ENCODE measurements at regions not wholly inside any gene's neighbourhood (a gene's known extent, or its start where the extent isn't known, plus 50 kb on each side); places are given as distances from the start of the nearest gene placed in this dataset.

DNA sequence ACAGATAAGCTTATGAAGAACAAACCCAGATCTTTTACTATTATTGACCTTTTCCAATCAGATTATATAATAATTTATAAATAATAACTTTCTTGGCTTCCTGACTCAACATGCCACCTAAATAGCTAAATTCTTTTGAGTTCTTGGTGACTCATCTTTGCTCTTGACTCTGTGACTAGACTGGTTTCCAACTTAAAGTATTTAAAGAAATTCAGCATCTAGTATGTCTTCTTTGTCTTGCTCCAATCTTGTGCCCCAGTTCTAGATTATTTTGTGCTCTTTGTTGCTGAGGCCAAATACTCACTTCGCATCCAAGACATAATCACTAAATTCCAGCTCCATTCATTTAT, 483.2 kb upstream of the TBL1XR1 start:
- H3K36me3 ChIP-seq (ENCODE audit: insufficient read depth, low read length) = no peaks in the 10 kb centered on the region
- no peaks in the 10 kb centered on the region for H3K36me3 Mint-ChIP-seq
- peak overlapping the region in 5 of 8 donors; percentile 8 to 86 (median 73) for H3K27ac Mint-ChIP-seq
- peaks cover 52 to 62% (median 54%) of the 10 kb centered on the region in 3 donors for H3K4me1 Mint-ChIP-seq
- ChIA-PET POLR2A (no interaction called here), CTCF (interaction anchor here (0.9 to 1.0 kb wide), 2 partner anchors 9 to 151 kb away, joined by 3 read pairs; no protein-coding TSS in a partner anchor)
- no peaks in the 10 kb centered on the region for H3K9me3 Mint-ChIP-seq
- H3K4me3 ChIP-seq (ENCODE audit: low read length) = no peak overlapping the region
- DNase-seq = no peak
- H3K27me3 Mint-ChIP-seq = no peaks in the 10 kb centered on the region
- no peaks in the 10 kb centered on the region for H3K27me3 ChIP-seq (ENCODE audit: insufficient read depth, low read length, poor library complexity, severe bottlenecking)
- no peak overlapping the region for H3K4me3 Mint-ChIP-seq
- H3K4me1 ChIP-seq (ENCODE audit: insufficient read depth, low read length) = peaks cover 19% of the 10 kb centered on the region
- H3K9me3 ChIP-seq (ENCODE audit: low read length) = no peaks in the 10 kb centered on the region
- H3K27ac ChIP-seq (ENCODE audit: low read depth, low read length) = no peak overlapping the region

DNA sequence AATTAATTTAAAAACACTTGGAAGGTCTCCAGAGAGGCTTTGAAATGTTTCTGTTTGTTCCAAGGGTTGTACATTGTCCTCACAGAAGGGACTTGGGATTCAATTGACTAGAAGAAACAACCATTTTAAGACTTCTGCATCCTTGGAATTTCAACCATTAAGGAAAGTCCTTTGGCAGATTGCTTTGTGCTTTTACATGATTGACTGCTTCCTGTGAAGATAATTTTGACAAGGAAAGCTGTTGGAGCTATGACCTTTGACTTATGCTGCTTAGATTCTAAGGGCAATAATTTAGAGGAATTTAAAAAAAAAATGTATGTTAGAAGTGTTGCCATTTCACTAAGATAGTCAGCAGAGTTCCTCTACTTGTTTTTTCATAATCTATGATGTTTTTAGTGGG, 483.9 kb upstream of the TBL1XR1 start:
- no peaks in the 10 kb centered on the region for H3K36me3 ChIP-seq (ENCODE audit: insufficient read depth, low read length)
- no peaks in the 10 kb centered on the region for H3K27me3 ChIP-seq (ENCODE audit: insufficient read depth, low read length, poor library complexity, severe bottlenecking)
- H3K4me1 ChIP-seq (ENCODE audit: insufficient read depth, low read length) = peaks cover 19% of the 10 kb centered on the region
- peaks cover 53 to 62% (median 54%) of the 10 kb centered on the region in 3 donors for H3K4me1 Mint-ChIP-seq
- ChIA-PET POLR2A (interaction anchor here (0.7 kb wide), 1 partner anchor 321 kb away, joined by 3 read pairs; no protein-coding TSS in a partner anchor), CTCF (interaction anchor here (0.7 kb wide), 1 partner anchor 13 kb away, joined by 3 read pairs; no protein-coding TSS in a partner anchor)
- no peak overlapping the region for H3K4me3 ChIP-seq (ENCODE audit: low read length)
- H3K27ac ChIP-seq (ENCODE audit: low read depth, low read length) = no peak overlapping the region
- H3K27ac Mint-ChIP-seq = peak overlapping the region in 4 of 8 donors; percentile 44 to 92 (median 55)
- no peaks in the 10 kb centered on the region for H3K36me3 Mint-ChIP-seq
- no peaks in the 10 kb centered on the region for H3K9me3 ChIP-seq (ENCODE audit: low read length)
- H3K4me3 Mint-ChIP-seq = peak overlapping the region in 4 of 7 donors; percentile 53 to 73 (median 64)
- no peak for DNase-seq
- H3K27me3 Mint-ChIP-seq = no peaks in the 10 kb centered on the region
- H3K9me3 Mint-ChIP-seq = no peaks in the 10 kb centered on the region

DNA sequence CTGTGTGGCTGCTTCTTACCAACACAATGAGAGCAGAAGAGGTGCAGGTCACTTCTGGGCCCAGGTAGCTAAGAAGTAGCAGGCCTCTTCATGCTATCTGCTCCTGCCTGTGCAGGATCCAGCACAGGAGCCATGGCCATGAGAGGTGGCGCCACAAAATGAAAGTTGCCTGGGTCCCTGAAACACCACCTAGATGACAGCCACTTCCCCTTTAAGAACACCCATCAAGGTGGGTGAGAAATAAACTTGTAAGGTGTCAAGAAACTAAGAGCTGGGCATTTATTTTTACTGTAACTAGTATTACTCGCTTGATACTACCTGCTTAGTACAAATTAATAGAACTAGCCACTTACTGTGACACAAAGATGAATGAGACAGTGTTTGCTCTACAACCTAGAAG, 484.6 kb upstream of the TBL1XR1 start:
- ChIA-PET POLR2A (interaction anchor here (0.7 kb wide), 1 partner anchor 321 kb away, joined by 3 read pairs; no protein-coding TSS in a partner anchor), CTCF (interaction anchor here (0.7 to 1.4 kb wide), 2 partner anchors 13 to 35 kb away, joined by 3 to 5 read pairs; no protein-coding TSS in a partner anchor)
- no peaks in the 10 kb centered on the region for H3K9me3 Mint-ChIP-seq
- H3K4me1 Mint-ChIP-seq = peaks cover 53 to 58% (median 54%) of the 10 kb centered on the region in 3 donors
- no peak overlapping the region for H3K27ac ChIP-seq (ENCODE audit: low read depth, low read length)
- DNase-seq = no peak
- H3K36me3 ChIP-seq (ENCODE audit: insufficient read depth, low read length) = no peaks in the 10 kb centered on the region
- peak overlapping the region; percentile 12 to 92 (median 44) for H3K27ac Mint-ChIP-seq
- no peaks in the 10 kb centered on the region for H3K9me3 ChIP-seq (ENCODE audit: low read length)
- no peak overlapping the region for H3K4me3 ChIP-seq (ENCODE audit: low read length)
- no peaks in the 10 kb centered on the region for H3K27me3 Mint-ChIP-seq
- no peaks in the 10 kb centered on the region for H3K36me3 Mint-ChIP-seq
- peak overlapping the region; percentile 7 to 84 (median 68) for H3K4me3 Mint-ChIP-seq
- H3K27me3 ChIP-seq (ENCODE audit: insufficient read depth, low read length, poor library complexity, severe bottlenecking) = no peaks in the 10 kb centered on the region
- peaks cover 19% of the 10 kb centered on the region for H3K4me1 ChIP-seq (ENCODE audit: insufficient read depth, low read length)

DNA sequence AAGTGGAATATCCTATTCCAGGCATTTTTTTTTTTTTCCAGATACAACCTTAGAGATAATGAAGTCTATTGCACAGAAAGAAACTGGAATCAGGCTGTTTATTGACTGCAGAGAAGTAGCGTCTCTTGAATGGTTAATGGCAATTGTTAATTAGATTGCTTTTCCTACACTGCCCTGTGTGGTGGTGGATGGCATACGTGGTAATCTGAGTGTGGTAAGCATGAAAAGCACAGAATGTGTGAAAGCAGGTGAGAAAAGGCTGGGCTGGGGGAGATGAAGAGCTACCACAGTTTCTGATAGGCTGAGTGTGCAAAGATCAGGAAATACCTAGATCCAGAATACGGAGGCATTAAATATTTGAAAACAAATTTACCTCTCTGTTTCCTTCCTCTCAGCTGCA, 486.3 kb upstream of the TBL1XR1 start:
- no peaks in the 10 kb centered on the region for H3K27me3 Mint-ChIP-seq
- POLR2A ChIA-PET = no interaction called here
- no peak overlapping the region for H3K27ac ChIP-seq (ENCODE audit: low read depth, low read length)

DNA sequence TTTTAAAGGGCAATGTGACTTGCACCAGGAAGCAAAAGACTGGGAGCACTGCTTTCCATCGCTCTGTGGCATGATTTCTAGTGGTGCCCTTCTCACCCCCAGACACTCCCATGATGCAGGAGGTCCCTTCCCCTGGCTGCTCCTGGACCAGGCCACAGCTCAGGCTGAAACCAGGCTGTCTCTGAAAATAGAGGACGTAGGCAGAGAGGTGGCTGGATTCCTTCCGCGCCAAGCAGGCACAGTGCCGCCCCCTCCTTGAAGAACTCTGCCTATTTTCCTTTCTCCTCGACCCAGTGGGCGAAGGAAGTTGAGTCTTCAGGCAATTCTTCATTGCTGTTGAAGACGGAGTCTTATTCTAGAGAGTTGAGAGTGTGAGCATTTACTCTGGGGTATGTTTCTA, 489.4 kb upstream of the TBL1XR1 start:
- Mint-ChIP-seq H3K36me3 (peaks cover 0 to 7% (median 0%) of the 10 kb centered on the region in 3 donors), H3K4me3 (no peak overlapping the region)
- CTCF ChIA-PET = no interaction called here

More for the DNA sequence above, 486.3 kb upstream of the TBL1XR1 start:
- no peaks in the 10 kb centered on the region for H3K9me3 ChIP-seq (ENCODE audit: low read length)
- no peaks in the 10 kb centered on the region for H3K36me3 ChIP-seq (ENCODE audit: insufficient read depth, low read length)
- H3K36me3 Mint-ChIP-seq = peaks cover 0 to under 1% (median 0%) of the 10 kb centered on the region in 3 donors
- CTCF ChIA-PET = interaction anchor here (0.6 to 1.2 kb wide), 3 partner anchors 19 to 811 kb away, joined by 3 read pairs; no protein-coding TSS in a partner anchor
- H3K4me1 ChIP-seq (ENCODE audit: insufficient read depth, low read length) = peaks cover 19% of the 10 kb centered on the region
- no peak overlapping the region for H3K4me3 ChIP-seq (ENCODE audit: low read length)
- peaks cover 50 to 54% (median 54%) of the 10 kb centered on the region in 3 donors for H3K4me1 Mint-ChIP-seq
- H3K9me3 Mint-ChIP-seq = no peaks in the 10 kb centered on the region
- peak overlapping the region in 4 of 8 donors; percentile 0 to 15 (median 6) for H3K27ac Mint-ChIP-seq
- H3K27me3 ChIP-seq (ENCODE audit: insufficient read depth, low read length, poor library complexity, severe bottlenecking) = no peaks in the 10 kb centered on the region
- DNase-seq = peak in 3 of 5 donors; percentile 16 to 57 (median 55)
- H3K4me3 Mint-ChIP-seq = peak overlapping the region; percentile 6 to 85 (median 57)

DNA sequence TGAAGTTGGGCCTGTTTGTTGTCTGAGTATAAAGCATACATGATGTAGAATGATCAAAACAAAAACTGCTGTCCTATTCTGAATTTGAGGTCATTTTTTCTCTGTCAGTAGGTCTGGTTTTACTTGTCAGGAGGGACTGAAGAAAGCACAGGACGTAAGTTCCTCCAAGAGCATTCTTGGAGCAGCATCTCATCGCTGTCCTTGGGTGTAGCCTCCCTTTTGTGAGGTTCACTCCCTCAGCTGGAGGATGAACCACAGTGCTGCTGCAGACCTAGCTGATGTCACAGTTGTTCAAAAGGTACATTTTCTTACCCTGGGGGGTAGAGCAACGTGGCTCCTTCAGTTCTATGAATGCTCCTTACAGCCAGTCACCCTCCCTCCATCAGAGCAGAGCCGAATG, 490.0 kb upstream of the TBL1XR1 start:
- H3K36me3 Mint-ChIP-seq = peaks cover 0 to 7% (median 2%) of the 10 kb centered on the region in 3 donors
- H3K9me3 ChIP-seq (ENCODE audit: low read length) = no peaks in the 10 kb centered on the region
- H3K36me3 ChIP-seq (ENCODE audit: insufficient read depth, low read length) = no peaks in the 10 kb centered on the region
- CTCF ChIA-PET = no interaction called here
- H3K27ac Mint-ChIP-seq = peak overlapping the region in 1 of 8 donors; percentile 52
- H3K4me1 Mint-ChIP-seq = peaks cover 16 to 22% (median 20%) of the 10 kb centered on the region in 3 donors
- no peak overlapping the region for H3K4me3 ChIP-seq (ENCODE audit: low read length)
- POLR2A ChIA-PET = no interaction called here
- H3K27ac ChIP-seq (ENCODE audit: low read depth, low read length) = no peak overlapping the region
- no peaks in the 10 kb centered on the region for H3K27me3 ChIP-seq (ENCODE audit: insufficient read depth, low read length, poor library complexity, severe bottlenecking)
- no peak for DNase-seq
- peaks cover 10% of the 10 kb centered on the region for H3K4me1 ChIP-seq (ENCODE audit: insufficient read depth, low read length)
- H3K27me3 Mint-ChIP-seq = no peaks in the 10 kb centered on the region
- no peaks in the 10 kb centered on the region for H3K9me3 Mint-ChIP-seq
- H3K4me3 Mint-ChIP-seq = no peak overlapping the region

More for the DNA sequence above, 489.4 kb upstream of the TBL1XR1 start:
- Histone ChIP-seq H3K4me1 (ENCODE audit: insufficient read depth, low read length) (peaks cover 14% of the 10 kb centered on the region), H3K9me3 (ENCODE audit: low read length) (no peaks in the 10 kb centered on the region), H3K4me3 (ENCODE audit: low read length) (no peak overlapping the region), H3K36me3 (ENCODE audit: insufficient read depth, low read length) (no peaks in the 10 kb centered on the region), H3K27me3 (ENCODE audit: insufficient read depth, low read length, poor library complexity, severe bottlenecking) (no peaks in the 10 kb centered on the region), H3K27ac (ENCODE audit: low read depth, low read length) (no peak overlapping the region)
- POLR2A ChIA-PET = no interaction called here
- no peak for DNase-seq
- no peak overlapping the region for H3K27ac Mint-ChIP-seq
- H3K27me3 Mint-ChIP-seq = no peaks in the 10 kb centered on the region
- H3K9me3 Mint-ChIP-seq = no peaks in the 10 kb centered on the region
- peaks cover 23 to 28% (median 26%) of the 10 kb centered on the region in 3 donors for H3K4me1 Mint-ChIP-seq

DNA sequence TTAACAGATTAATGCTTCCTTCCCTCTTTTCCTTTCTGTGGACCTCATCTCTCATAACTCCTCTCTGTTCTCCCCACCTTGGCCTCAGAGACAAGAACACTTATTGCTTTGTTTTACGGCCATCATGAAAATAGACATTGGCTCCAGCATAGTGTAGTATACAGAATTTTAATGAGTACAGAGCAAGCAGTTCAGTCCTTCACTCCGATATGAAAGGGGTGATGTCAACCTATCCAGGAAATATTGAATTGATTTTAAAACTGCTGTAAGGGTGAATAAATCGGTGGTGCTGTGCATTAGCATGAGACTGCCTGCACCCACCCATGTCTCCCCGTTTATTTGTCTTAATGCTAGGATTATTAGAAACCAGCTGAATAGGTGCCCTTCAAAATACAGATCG, 490.9 kb upstream of the TBL1XR1 start:
- ChIA-PET CTCF (no interaction called here), POLR2A (no interaction called here)
- Histone ChIP-seq H3K4me3 (ENCODE audit: low read length) (no peak overlapping the region), H3K36me3 (ENCODE audit: insufficient read depth, low read length) (no peaks in the 10 kb centered on the region), H3K9me3 (ENCODE audit: low read length) (no peaks in the 10 kb centered on the region), H3K27ac (ENCODE audit: low read depth, low read length) (no peak overlapping the region), H3K27me3 (ENCODE audit: insufficient read depth, low read length, poor library complexity, severe bottlenecking) (no peaks in the 10 kb centered on the region), H3K4me1 (ENCODE audit: insufficient read depth, low read length) (peaks cover 4% of the 10 kb centered on the region)
- DNase-seq = no peak
- H3K4me3 Mint-ChIP-seq = no peak overlapping the region
- H3K27me3 Mint-ChIP-seq = no peaks in the 10 kb centered on the region
- H3K4me1 Mint-ChIP-seq = peaks cover 8 to 14% (median 12%) of the 10 kb centered on the region in 3 donors
- H3K27ac Mint-ChIP-seq = peak overlapping the region in 1 of 8 donors; percentile 53
- H3K36me3 Mint-ChIP-seq = peaks cover 0 to 7% (median 2%) of the 10 kb centered on the region in 3 donors
- no peaks in the 10 kb centered on the region for H3K9me3 Mint-ChIP-seq

DNA sequence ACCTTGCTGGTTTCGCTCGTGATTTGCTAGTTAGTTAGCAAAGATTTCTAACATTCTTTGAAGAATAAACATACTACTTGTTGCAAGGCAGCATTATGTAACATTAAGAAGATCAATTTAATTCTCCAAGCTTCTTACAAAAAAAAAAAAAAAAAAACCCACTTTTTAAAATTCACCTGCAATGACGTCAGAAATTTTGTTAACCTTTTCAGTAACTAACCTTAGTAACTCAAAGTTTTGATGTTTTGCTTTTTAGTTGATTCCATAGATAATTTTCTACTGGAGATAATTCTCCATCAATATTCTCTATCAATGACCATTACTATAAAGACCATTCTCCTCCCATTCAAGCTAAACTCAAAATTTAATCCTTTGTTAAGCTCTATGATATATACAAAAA, 491.8 kb upstream of the TBL1XR1 start:
- Mint-ChIP-seq H3K27ac (peak overlapping the region in 1 of 8 donors; percentile 7), H3K27me3 (no peaks in the 10 kb centered on the region), H3K36me3 (peaks cover 0 to 7% (median 2%) of the 10 kb centered on the region in 3 donors), H3K9me3 (no peaks in the 10 kb centered on the region), H3K4me3 (no peak overlapping the region), H3K4me1 (peaks cover under 1 to 4% (median 2%) of the 10 kb centered on the region in 3 donors)
- H3K27me3 ChIP-seq (ENCODE audit: insufficient read depth, low read length, poor library complexity, severe bottlenecking) = no peaks in the 10 kb centered on the region
- no peak overlapping the region for H3K4me3 ChIP-seq (ENCODE audit: low read length)
- ChIA-PET POLR2A (interaction anchor here (0.6 to 0.7 kb wide), 2 partner anchors 10 to 175 kb away, joined by 3 to 13 read pairs; no protein-coding TSS in a partner anchor), CTCF (interaction anchor here (0.9 kb wide), 1 partner anchor 9 kb away, joined by 3 read pairs; no protein-coding TSS in a partner anchor)
- no peaks in the 10 kb centered on the region for H3K9me3 ChIP-seq (ENCODE audit: low read length)
- no peak overlapping the region for H3K27ac ChIP-seq (ENCODE audit: low read depth, low read length)
- DNase-seq = no peak
- H3K36me3 ChIP-seq (ENCODE audit: insufficient read depth, low read length) = no peaks in the 10 kb centered on the region
- H3K4me1 ChIP-seq (ENCODE audit: insufficient read depth, low read length) = no peaks in the 10 kb centered on the region

All from CD8-positive, alpha-beta memory T cell (primary cell).